SK-N-SH (cell line): ENCODE measurements at regions not wholly inside any gene's neighbourhood (a gene's known extent, or its start where the extent isn't known, plus 50 kb on each side); places are given as distances from the start of the nearest gene placed in this dataset.

Experiments used
- CTCF ChIA-PET: fragments of 300-600, 350-600 bp; formaldehyde crosslinking; extraction: SDS; loops from one replicate; lab custom pipeline; 2021; lab: Yijun Ruan, JAX
- POLR2A ChIA-PET: fragments of 350-600 bp; sonication (Branson Sonifier 250); formaldehyde crosslinking; extraction: SDS; loops from one replicate; lab custom pipeline; 2020; ENCODE audit warnings: antibody characterized with exemption, inconsistent platforms; lab: Yijun Ruan, JAX
- DNase-seq: peaks from one replicate; pipeline ENCODE4 v3.0.0; 2012
- H2AFZ ChIP-seq: fragments of 200-600 bp; sonication (generic); 2 replicates; pipeline ENCODE4 v1.8.1; 2016; ENCODE audit warnings: antibody characterized with exemption, mild to moderate bottlenecking, low read depth
- H3F3A ChIP-seq: fragments of 200-600 bp; sonication (generic); replicated peaks from 2 replicates; pipeline ENCODE3; 2016; ENCODE audit warnings: antibody characterized with exemption, mild to moderate bottlenecking; ENCODE audit not compliant: insufficient read depth
- H3K27ac ChIP-seq, 2 experiments: fragments of 200-500 bp in 1 of 2; fragments of 200-600 bp in 1 of 2; sonication (Bioruptor generic) in 1 of 2; sonication (generic), shearing (Covaris generic) in 1 of 2; 2 replicates each; pipeline versions ENCODE4 v1.5.1 to v1.6.1; 2014 to 2016; ENCODE audit warnings: low read depth in 2 of 2, inconsistent platforms in 1 of 2, low read length in 1 of 2, mild to moderate bottlenecking in 1 of 2, mixed read lengths in 1 of 2
- H3K27me3 ChIP-seq: fragments of 200-600 bp; sonication (generic), shearing (Covaris generic); 2 replicates; pipeline ENCODE4 v1.6.1; 2016; ENCODE audit warnings: mixed run types; ENCODE audit not compliant: insufficient read depth
- H3K36me3 ChIP-seq, 2 experiments: fragments of 200-500 bp in 1 of 2; fragments of 200-600 bp in 1 of 2; sonication (Bioruptor generic) in 1 of 2; sonication (generic) in 1 of 2; replicated peaks in 1 of 2; 2 replicates each; pipeline versions ENCODE3 to v1.5.1; 2014 to 2016; ENCODE audit warnings: low read length in 1 of 2, mild to moderate bottlenecking in 1 of 2; ENCODE audit not compliant: insufficient read depth in 2 of 2, control insufficient read depth in 1 of 2
- H3K4me1 ChIP-seq, 2 experiments: fragments of 200-500 bp in 1 of 2; fragments of 200-600 bp in 1 of 2; sonication (Bioruptor generic) in 1 of 2; sonication (generic), shearing (Covaris generic) in 1 of 2; 2 replicates each; pipeline versions ENCODE4 v1.5.1 to v1.6.1; 2014 to 2016; ENCODE audit warnings: low read depth in 1 of 2, low read length in 1 of 2, mixed run types in 1 of 2; ENCODE audit not compliant: insufficient read depth in 2 of 2, control insufficient read depth in 1 of 2
- H3K4me2 ChIP-seq: fragments of 200-600 bp; sonication (generic), shearing (Covaris generic); 2 replicates; pipeline ENCODE4 v1.6.1; 2017; ENCODE audit warnings: mixed run types
- H3K4me3 ChIP-seq, 2 experiments: fragments of 200-500 bp in 1 of 2; fragments of 200-600 bp in 1 of 2; sonication (Bioruptor generic) in 1 of 2; sonication (generic), shearing (Covaris generic) in 1 of 2; 2 replicates each; pipeline versions ENCODE4 v1.5.1 to v1.8.1; 2014 to 2016; ENCODE audit warnings: low read depth in 2 of 2, inconsistent platforms in 1 of 2, low read length in 1 of 2, mild to moderate bottlenecking in 1 of 2, mixed read lengths in 1 of 2, moderate library complexity in 1 of 2
- H3K79me2 ChIP-seq: fragments of 200-600 bp; sonication (generic); 2 replicates; pipeline ENCODE4 v1.8.1; 2017; ENCODE audit warnings: mild to moderate bottlenecking; ENCODE audit not compliant: insufficient read depth
- H3K9ac ChIP-seq: fragments of 200-600 bp; sonication (generic); 2 replicates; pipeline ENCODE4 v1.6.1; 2017; ENCODE audit warnings: mixed run types
- H3K9me2 ChIP-seq: fragments of 200-600 bp; sonication (generic); 2 replicates; pipeline ENCODE4 v1.6.1; 2017; ENCODE audit warnings: mixed run types
- H3K9me3 ChIP-seq: fragments of 200-600 bp; sonication (generic); 2 replicates; pipeline ENCODE4 v1.6.1; 2017; ENCODE audit warnings: mixed run types, mild to moderate bottlenecking, moderate library complexity
- H4K20me1 ChIP-seq: fragments of 200-600 bp; sonication (generic); 2 replicates; pipeline ENCODE4 v1.6.1; 2017; ENCODE audit warnings: mild to moderate bottlenecking, mixed run types; ENCODE audit not compliant: insufficient read depth
- EP300 ChIP-seq, 2 experiments: IDR thresholded peaks; 2 replicates each; pipeline versions ENCODE4 v1.4.0 to v1.6.1; 2012; ENCODE audit warnings: borderline replicate concordance in 1 of 2, low read depth in 1 of 2, low read length in 1 of 2
- EZH2phosphoT487 ChIP-seq: fragments of 200-600 bp; sonication (generic); IDR thresholded peaks from 2 replicates; pipeline ENCODE4 v1.6.1; 2017; ENCODE audit warnings: low read depth, mixed run types, mild to moderate bottlenecking, antibody characterized with exemption, moderate library complexity, borderline replicate concordance
- FOSL2 ChIP-seq: IDR thresholded peaks from 2 replicates; pipeline ENCODE4 v1.4.0; 2012; ENCODE audit warnings: low read depth, mild to moderate bottlenecking, moderate library complexity, borderline replicate concordance
- FOXJ3 ChIP-seq: sonication (generic); formaldehyde crosslinking; IDR thresholded peaks from 2 replicates; pipeline ENCODE4 v1.5.1; 2020; ENCODE audit warnings: mild to moderate bottlenecking, missing genetic modification reagents
- FOXM1 ChIP-seq: IDR thresholded peaks from 2 replicates; pipeline ENCODE4 v1.4.0; 2012; ENCODE audit warnings: low read depth, mild to moderate bottlenecking
- GABPA ChIP-seq: IDR thresholded peaks from 2 replicates; pipeline ENCODE4 v1.4.0; 2012; ENCODE audit warnings: low read depth, mild to moderate bottlenecking
- GATA2 ChIP-seq: sonication (generic); formaldehyde crosslinking; IDR thresholded peaks from 2 replicates; pipeline ENCODE4 v1.5.0; 2020; ENCODE audit warnings: mild to moderate bottlenecking, missing genetic modification reagents
- IRF3 ChIP-seq: fragments of 150-350 bp; IDR thresholded peaks from 2 replicates; pipeline ENCODE4 v1.6.1; 2016; ENCODE audit warnings: mild to moderate bottlenecking, low read depth, low read length
- MEF2A ChIP-seq: IDR thresholded peaks from 2 replicates; pipeline ENCODE4 v1.4.0; 2012; ENCODE audit warnings: low read depth, borderline replicate concordance
- NRF1 ChIP-seq: IDR thresholded peaks from 2 replicates; pipeline ENCODE4 v1.6.1; 2012; ENCODE audit warnings: low read depth, mild to moderate bottlenecking, low read length
- RAD21 ChIP-seq: IDR thresholded peaks from 2 replicates; pipeline ENCODE4 v1.6.1; 2012; ENCODE audit warnings: mild to moderate bottlenecking, low read length
- RFX5 ChIP-seq: IDR thresholded peaks from 2 replicates; pipeline ENCODE4 v1.6.1; 2012; ENCODE audit warnings: mild to moderate bottlenecking, improper control_type of control experiment, low read length
- SIN3A ChIP-seq: IDR thresholded peaks from 2 replicates; pipeline ENCODE4 v1.6.1; 2012; ENCODE audit warnings: low read depth, mild to moderate bottlenecking, low read length, moderate library complexity, borderline replicate concordance
- TAF1 ChIP-seq: IDR thresholded peaks from 2 replicates; pipeline ENCODE4 v1.6.1; 2012; ENCODE audit warnings: low read depth, mild to moderate bottlenecking, low read length, moderate library complexity, borderline replicate concordance
- TCF12 ChIP-seq: IDR thresholded peaks from 2 replicates; pipeline ENCODE4 v1.4.0; 2012
- TEAD4 ChIP-seq: IDR thresholded peaks from 2 replicates; pipeline ENCODE4 v1.4.0; 2012; ENCODE audit warnings: mild to moderate bottlenecking, borderline replicate concordance; ENCODE audit not compliant: insufficient read depth
- USF1 ChIP-seq: IDR thresholded peaks from 2 replicates; pipeline ENCODE4 v1.4.0; 2012; ENCODE audit warnings: low read depth, borderline replicate concordance
- YY1 ChIP-seq: IDR thresholded peaks from 2 replicates; pipeline ENCODE4 v1.4.0; 2012; ENCODE audit warnings: low read depth, mild to moderate bottlenecking
- WGBS: methylation state at CpG from one replicate; pipeline ENCODE4 v1.1.6; 2017; ENCODE audit warnings: low lambda C conversion rate; 5-methylcytosine and 5-hydroxymethylcytosine counted together
- TF ChIP-seq, protein P1 (sequence below): IDR thresholded peaks from 2 replicates; pipeline ENCODE4 v1.4.0; 2012; ENCODE audit warnings: low read depth
- TF ChIP-seq, protein P2 (sequence below): IDR thresholded peaks from 2 replicates; pipeline ENCODE4 v1.4.0; 2012; ENCODE audit warnings: low read depth, borderline replicate concordance
- TF ChIP-seq, protein P3 (sequence below): fragments of 200-600 bp; sonication (generic); IDR thresholded peaks from 2 replicates; pipeline ENCODE4 v1.6.1; 2017; ENCODE audit warnings: antibody characterized with exemption, mild to moderate bottlenecking, moderate library complexity

DNA sequence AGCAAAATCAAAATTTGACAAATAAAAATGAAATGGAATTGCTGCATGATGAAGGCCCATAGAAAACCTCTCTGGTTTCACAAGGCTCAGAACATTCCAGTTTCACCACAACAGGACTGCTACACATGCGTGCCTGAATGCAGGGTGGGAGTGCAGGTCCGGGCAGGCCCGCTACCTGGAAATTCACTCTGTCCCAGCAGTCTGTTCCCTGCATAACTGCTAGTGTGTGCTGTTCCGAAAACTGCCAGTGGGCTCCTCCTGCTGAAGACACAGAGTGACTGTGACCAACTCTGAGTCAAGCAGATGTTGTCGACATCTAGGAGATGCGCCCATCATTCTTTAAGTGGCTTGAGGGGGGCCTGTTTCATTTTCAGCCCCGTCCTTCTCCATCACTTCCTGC lies 284.8 kb upstream of the MAF start:
- DNase-seq = no peak
- H3K27me3 ChIP-seq = no peaks in the 10 kb centered on the region
- WGBS = 54% methylated on average over 7 of the region's 7 CpGs
- H3K36me3 ChIP-seq = no peaks in the 10 kb centered on the region
- H3K9ac ChIP-seq = no peak overlapping the region
- TF ChIP-seq NRF1 (no peak), RFX5 (no peak), EZH2phosphoT487 (no peak), TAF1 (no peak), EP300 (IDR thresholded peaks at IDR 0.05; ENCODE audit: borderline replicate concordance in 1 of 2, low read depth in 1 of 2, low read length in 1 of 2) (no peak), GABPA (no peak), USF1 (no peak)
- TF ChIP-seq, protein P1, sequence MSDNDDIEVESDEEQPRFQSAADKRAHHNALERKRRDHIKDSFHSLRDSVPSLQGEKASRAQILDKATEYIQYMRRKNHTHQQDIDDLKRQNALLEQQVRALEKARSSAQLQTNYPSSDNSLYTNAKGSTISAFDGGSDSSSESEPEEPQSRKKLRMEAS = no peak
- no peak overlapping the region for H3K4me2 ChIP-seq
- no peaks in the 10 kb centered on the region for H3F3A ChIP-seq
- POLR2A ChIA-PET = no interaction called here
- no peak overlapping the region for H2AFZ ChIP-seq
- H4K20me1 ChIP-seq = no peaks in the 10 kb centered on the region
- no peaks in the 10 kb centered on the region for H3K4me1 ChIP-seq
- CTCF ChIA-PET = no interaction called here
- no peaks in the 10 kb centered on the region for H3K9me2 ChIP-seq
- no peaks in the 10 kb centered on the region for H3K79me2 ChIP-seq
- H3K4me3 ChIP-seq = no peak overlapping the region
- H3K9me3 ChIP-seq = no peaks in the 10 kb centered on the region; the same call in 1 of the 2 replicates
- H3K27ac ChIP-seq = no peak overlapping the region

DNA sequence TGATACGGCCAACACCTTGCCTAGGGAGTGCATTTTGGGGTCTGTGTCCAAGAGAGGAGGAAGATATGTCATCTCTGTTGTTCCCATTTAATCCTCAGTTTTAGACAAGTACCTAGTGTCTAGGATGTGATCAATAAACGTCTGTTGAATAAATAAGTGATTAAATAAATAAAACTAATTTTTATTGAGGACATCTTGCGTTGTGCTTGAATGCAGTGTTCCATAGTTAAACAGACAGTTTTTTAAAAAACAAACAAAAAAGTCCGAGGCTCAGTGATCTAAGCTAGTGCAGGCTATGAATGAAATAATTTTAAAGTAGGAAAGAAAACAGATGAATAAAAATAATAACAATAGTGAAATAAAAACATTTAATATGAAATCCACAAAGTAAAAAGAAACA lies 283.0 kb upstream of the MAF start:
- Histone ChIP-seq H3K36me3 (no peaks in the 10 kb centered on the region), H4K20me1 (no peaks in the 10 kb centered on the region), H3K4me2 (no peak overlapping the region), H3K9me3 (no peaks in the 10 kb centered on the region; the same call in 1 of the 2 replicates), H3K79me2 (no peaks in the 10 kb centered on the region), H3K9me2 (no peaks in the 10 kb centered on the region), H2AFZ (no peak overlapping the region), H3K4me1 (no peaks in the 10 kb centered on the region), H3K4me3 (no peak overlapping the region), H3K9ac (no peak overlapping the region), H3F3A (no peaks in the 10 kb centered on the region), H3K27ac (no peak overlapping the region), H3K27me3 (no peaks in the 10 kb centered on the region)
- no peak for DNase-seq
- CTCF ChIA-PET = no interaction called here
- POLR2A ChIA-PET = no interaction called here
- 20% methylated on average over 4 of the region's 4 CpGs for WGBS
- no peak for TF ChIP-seq YY1
- TF ChIP-seq, protein P1 = no peak
- TF ChIP-seq GABPA = no peak
- no peak for TF ChIP-seq EP300 (IDR thresholded peaks at IDR 0.05; ENCODE audit: borderline replicate concordance in 1 of 2, low read depth in 1 of 2, low read length in 1 of 2)
- no peak for TF ChIP-seq EZH2phosphoT487
- TF ChIP-seq TAF1 = no peak
- TF ChIP-seq FOXM1 = no peak
- no peak for TF ChIP-seq IRF3
- TF ChIP-seq, protein P2, sequence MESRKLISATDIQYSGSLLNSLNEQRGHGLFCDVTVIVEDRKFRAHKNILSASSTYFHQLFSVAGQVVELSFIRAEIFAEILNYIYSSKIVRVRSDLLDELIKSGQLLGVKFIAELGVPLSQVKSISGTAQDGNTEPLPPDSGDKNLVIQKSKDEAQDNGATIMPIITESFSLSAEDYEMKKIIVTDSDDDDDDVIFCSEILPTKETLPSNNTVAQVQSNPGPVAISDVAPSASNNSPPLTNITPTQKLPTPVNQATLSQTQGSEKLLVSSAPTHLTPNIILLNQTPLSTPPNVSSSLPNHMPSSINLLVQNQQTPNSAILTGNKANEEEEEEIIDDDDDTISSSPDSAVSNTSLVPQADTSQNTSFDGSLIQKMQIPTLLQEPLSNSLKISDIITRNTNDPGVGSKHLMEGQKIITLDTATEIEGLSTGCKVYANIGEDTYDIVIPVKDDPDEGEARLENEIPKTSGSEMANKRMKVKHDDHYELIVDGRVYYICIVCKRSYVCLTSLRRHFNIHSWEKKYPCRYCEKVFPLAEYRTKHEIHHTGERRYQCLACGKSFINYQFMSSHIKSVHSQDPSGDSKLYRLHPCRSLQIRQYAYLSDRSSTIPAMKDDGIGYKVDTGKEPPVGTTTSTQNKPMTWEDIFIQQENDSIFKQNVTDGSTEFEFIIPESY = no peak
- TF ChIP-seq, protein P3, sequence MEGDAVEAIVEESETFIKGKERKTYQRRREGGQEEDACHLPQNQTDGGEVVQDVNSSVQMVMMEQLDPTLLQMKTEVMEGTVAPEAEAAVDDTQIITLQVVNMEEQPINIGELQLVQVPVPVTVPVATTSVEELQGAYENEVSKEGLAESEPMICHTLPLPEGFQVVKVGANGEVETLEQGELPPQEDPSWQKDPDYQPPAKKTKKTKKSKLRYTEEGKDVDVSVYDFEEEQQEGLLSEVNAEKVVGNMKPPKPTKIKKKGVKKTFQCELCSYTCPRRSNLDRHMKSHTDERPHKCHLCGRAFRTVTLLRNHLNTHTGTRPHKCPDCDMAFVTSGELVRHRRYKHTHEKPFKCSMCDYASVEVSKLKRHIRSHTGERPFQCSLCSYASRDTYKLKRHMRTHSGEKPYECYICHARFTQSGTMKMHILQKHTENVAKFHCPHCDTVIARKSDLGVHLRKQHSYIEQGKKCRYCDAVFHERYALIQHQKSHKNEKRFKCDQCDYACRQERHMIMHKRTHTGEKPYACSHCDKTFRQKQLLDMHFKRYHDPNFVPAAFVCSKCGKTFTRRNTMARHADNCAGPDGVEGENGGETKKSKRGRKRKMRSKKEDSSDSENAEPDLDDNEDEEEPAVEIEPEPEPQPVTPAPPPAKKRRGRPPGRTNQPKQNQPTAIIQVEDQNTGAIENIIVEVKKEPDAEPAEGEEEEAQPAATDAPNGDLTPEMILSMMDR = no peak
- TF ChIP-seq RFX5 = no peak
- no peak for TF ChIP-seq TEAD4
- no peak for TF ChIP-seq TCF12
- TF ChIP-seq MEF2A = no peak
- no peak for TF ChIP-seq RAD21
- no peak for TF ChIP-seq SIN3A
- no peak for TF ChIP-seq GATA2
- TF ChIP-seq FOSL2 = no peak
- TF ChIP-seq FOXJ3 (CRISPR knock-in tag) = no peak
